ENCODE measurements at regions not wholly inside any gene's neighbourhood (a gene's known extent, or its start where the extent isn't known, plus 50 kb on each side); places are given as distances from the start of the nearest gene placed in this dataset.

- no peaks in the 10 kb centered on the region for H3K9me3 ChIP-seq (ENCODE audit: control insufficient read depth, low read length, poor library complexity, severe bottlenecking)
- Mint-ChIP-seq H3K4me1 (no peaks in the 10 kb centered on the region), H3K4me3 (no peak overlapping the region), H3K27ac (no peak overlapping the region), H3K27me3 (no peaks in the 10 kb centered on the region), H3K36me3 (ENCODE audit: low read depth) (no peaks in the 10 kb centered on the region)
- DNase-seq (no peak), ATAC-seq (no peak)
Measured at GRCh38 chr6:22099923-22100322, 196.9 kb downstream of the PRL start.

DNA sequence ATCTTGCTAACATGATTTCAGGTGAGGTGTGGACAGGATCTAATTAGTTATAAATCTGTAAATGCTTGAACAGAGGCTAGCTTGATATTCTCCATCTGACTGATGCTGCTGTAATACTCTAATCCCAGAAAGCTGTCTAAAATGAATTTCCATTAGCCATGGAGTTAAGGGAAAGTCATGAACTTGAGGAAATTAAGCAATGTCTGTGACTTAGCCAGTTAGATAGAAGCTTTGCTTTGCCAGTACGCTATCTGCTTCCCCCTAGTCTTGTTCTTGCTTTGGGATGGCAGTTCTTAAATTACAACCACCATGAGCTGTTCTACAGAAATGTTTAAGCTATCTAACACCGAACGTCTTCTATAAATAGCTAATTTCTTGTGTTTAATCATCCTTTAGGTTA lies 195.7 kb downstream of the PRL start:
- no peak overlapping the region for H3K27ac Mint-ChIP-seq
- H3K36me3 Mint-ChIP-seq (ENCODE audit: low read depth) = no peaks in the 10 kb centered on the region
- DNase-seq = no peak
- H3K4me3 Mint-ChIP-seq = no peak overlapping the region
- no peaks in the 10 kb centered on the region for H3K27me3 Mint-ChIP-seq
- H3K4me1 Mint-ChIP-seq = no peaks in the 10 kb centered on the region
- no peaks in the 10 kb centered on the region for H3K9me3 ChIP-seq (ENCODE audit: control insufficient read depth, low read length, poor library complexity, severe bottlenecking)
- no peak for ATAC-seq

- Mint-ChIP-seq H3K4me3 (no peak overlapping the region), H3K4me1 (no peaks in the 10 kb centered on the region), H3K27me3 (no peaks in the 10 kb centered on the region), H3K27ac (no peak overlapping the region), H3K36me3 (ENCODE audit: low read depth) (no peaks in the 10 kb centered on the region)
- DNase-seq (no peak), ATAC-seq (no peak)
- no peaks in the 10 kb centered on the region for H3K9me3 ChIP-seq (ENCODE audit: control insufficient read depth, low read length, poor library complexity, severe bottlenecking)
Measured at GRCh38 chr6:22102671-22103070, 194.2 kb downstream of the PRL start.

- DNase-seq = no peak
- Mint-ChIP-seq H3K27me3 (no peaks in the 10 kb centered on the region), H3K4me1 (no peaks in the 10 kb centered on the region), H3K36me3 (ENCODE audit: low read depth) (no peaks in the 10 kb centered on the region), H3K27ac (no peak overlapping the region), H3K4me3 (no peak overlapping the region)
- H3K9me3 ChIP-seq (ENCODE audit: control insufficient read depth, low read length, poor library complexity, severe bottlenecking) = no peaks in the 10 kb centered on the region
- no peak for ATAC-seq
Measured at GRCh38 chr6:22106451-22106850, 190.4 kb downstream of the PRL start.

GRCh38 chr6:22106961-22107360 lies 189.9 kb downstream of the PRL start:
- no peaks in the 10 kb centered on the region for H3K9me3 ChIP-seq (ENCODE audit: control insufficient read depth, low read length, poor library complexity, severe bottlenecking)
- no peak overlapping the region for H3K4me3 Mint-ChIP-seq
- no peak overlapping the region for H3K27ac Mint-ChIP-seq
- H3K36me3 Mint-ChIP-seq (ENCODE audit: low read depth) = no peaks in the 10 kb centered on the region
- ATAC-seq (no peak), DNase-seq (no peak)
- H3K27me3 Mint-ChIP-seq = no peaks in the 10 kb centered on the region
- no peaks in the 10 kb centered on the region for H3K4me1 Mint-ChIP-seq

DNA sequence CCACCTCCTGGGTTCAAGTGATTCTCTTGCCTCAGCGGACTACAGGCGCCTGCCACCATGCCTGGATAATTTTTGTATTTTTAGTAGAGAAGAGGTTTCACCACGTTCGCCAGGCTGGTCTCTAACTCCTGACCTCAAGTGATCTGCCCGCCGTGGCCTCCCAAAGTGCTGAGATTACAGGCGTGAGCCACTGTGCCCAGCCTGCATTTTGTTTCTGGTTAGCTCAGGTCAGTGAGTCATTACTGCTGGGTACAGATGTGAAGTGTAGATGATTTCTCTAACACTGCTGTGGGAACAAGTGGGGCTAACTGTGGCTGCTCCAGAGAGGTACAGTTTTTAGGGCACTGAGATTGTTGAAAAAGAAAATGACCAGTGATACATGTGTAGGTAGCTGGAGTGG lies 188.6 kb downstream of the PRL start:
- DNase-seq = no peak
- no peak for ATAC-seq
- Mint-ChIP-seq H3K4me1 (no peaks in the 10 kb centered on the region), H3K27ac (no peak overlapping the region), H3K4me3 (no peak overlapping the region), H3K27me3 (no peaks in the 10 kb centered on the region), H3K36me3 (ENCODE audit: low read depth) (no peaks in the 10 kb centered on the region)
- no peaks in the 10 kb centered on the region for H3K9me3 ChIP-seq (ENCODE audit: control insufficient read depth, low read length, poor library complexity, severe bottlenecking)

GRCh38 chr6:22110061-22110460 lies 186.8 kb downstream of the PRL start:
- H3K4me3 Mint-ChIP-seq = no peak overlapping the region
- no peak for DNase-seq
- no peak for ATAC-seq
- no peaks in the 10 kb centered on the region for H3K4me1 Mint-ChIP-seq
- no peaks in the 10 kb centered on the region for H3K27me3 Mint-ChIP-seq
- no peaks in the 10 kb centered on the region for H3K36me3 Mint-ChIP-seq (ENCODE audit: low read depth)
- H3K27ac Mint-ChIP-seq = no peak overlapping the region
- no peaks in the 10 kb centered on the region for H3K9me3 ChIP-seq (ENCODE audit: control insufficient read depth, low read length, poor library complexity, severe bottlenecking)

DNA sequence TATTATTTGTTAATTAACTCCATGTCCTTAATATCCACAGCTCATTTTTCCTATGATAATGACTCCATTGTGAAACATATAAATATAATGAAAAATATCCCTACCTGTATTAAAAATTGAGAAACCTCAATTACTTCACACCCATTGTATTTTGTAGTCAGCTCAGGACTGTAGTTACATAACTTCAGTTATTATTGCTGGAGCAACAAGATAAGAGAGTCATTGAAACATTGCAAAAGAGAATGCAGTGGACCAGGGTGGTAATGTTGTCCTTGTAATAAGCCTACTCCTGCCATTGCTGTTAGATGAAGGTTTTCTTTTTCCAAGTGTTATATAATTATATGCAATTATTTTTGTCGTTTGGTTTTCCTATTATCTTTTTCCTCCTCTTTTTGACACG lies 184.4 kb downstream of the PRL start:
- Mint-ChIP-seq H3K36me3 (ENCODE audit: low read depth) (no peaks in the 10 kb centered on the region), H3K27ac (no peak overlapping the region), H3K4me3 (no peak overlapping the region)

DNA sequence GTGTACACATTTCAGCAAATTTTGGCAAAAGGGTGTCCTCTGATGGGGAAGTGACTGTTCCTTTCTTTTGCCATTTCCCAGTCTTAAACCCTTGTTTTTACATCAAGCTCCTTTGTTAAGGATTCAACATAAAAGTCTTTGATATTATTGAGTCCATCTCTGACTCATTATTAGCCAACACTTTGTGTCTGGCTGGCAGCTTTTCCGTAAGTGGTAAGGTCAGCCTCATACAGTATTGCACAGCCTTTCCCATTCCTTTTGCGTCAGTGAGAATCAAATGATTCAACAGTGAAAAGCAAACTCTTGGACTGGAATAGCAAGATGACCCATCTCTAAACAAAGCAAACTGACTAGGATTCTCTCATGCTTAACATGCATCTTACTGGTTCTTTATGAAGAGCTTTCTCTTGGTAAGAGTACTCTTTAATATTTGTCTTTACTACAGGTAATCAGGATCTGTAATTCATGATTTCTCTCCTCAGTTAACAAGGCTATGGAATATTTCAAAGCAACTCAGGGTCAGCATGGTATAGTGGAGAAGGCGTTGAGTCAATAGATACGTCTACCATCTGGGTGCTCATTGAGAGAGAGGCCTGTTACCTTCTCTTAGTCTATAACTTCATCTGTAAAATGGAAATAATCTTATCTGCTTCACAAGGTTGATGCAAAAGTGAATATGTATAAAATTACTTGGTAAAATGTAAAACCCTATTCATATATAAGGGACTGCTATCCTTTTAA lies 183.6 kb downstream of the PRL start:
- ATAC-seq = no peak
- H3K9me3 ChIP-seq (ENCODE audit: control insufficient read depth, low read length, poor library complexity, severe bottlenecking) = no peaks in the 10 kb centered on the region
- H3K4me1 Mint-ChIP-seq = no peaks in the 10 kb centered on the region

More for the DNA sequence above, 184.4 kb downstream of the PRL start:
- H3K9me3 ChIP-seq (ENCODE audit: control insufficient read depth, low read length, poor library complexity, severe bottlenecking) = no peaks in the 10 kb centered on the region
- Mint-ChIP-seq H3K4me1 (no peaks in the 10 kb centered on the region), H3K27me3 (no peaks in the 10 kb centered on the region)
- ATAC-seq (no peak), DNase-seq (no peak)

GRCh38 chr6:22115559-22115958 lies 181.3 kb downstream of the PRL start:
- Mint-ChIP-seq H3K27ac (no peak overlapping the region), H3K4me1 (no peaks in the 10 kb centered on the region), H3K36me3 (ENCODE audit: low read depth) (no peaks in the 10 kb centered on the region), H3K27me3 (no peaks in the 10 kb centered on the region), H3K4me3 (no peak overlapping the region)
- ATAC-seq (no peak), DNase-seq (no peak)
- H3K9me3 ChIP-seq (ENCODE audit: control insufficient read depth, low read length, poor library complexity, severe bottlenecking) = no peaks in the 10 kb centered on the region

More for the DNA sequence above, 183.6 kb downstream of the PRL start:
- Mint-ChIP-seq H3K4me3 (no peak overlapping the region), H3K27me3 (no peaks in the 10 kb centered on the region), H3K27ac (no peak overlapping the region), H3K36me3 (ENCODE audit: low read depth) (no peaks in the 10 kb centered on the region)
- no peak for DNase-seq

DNA sequence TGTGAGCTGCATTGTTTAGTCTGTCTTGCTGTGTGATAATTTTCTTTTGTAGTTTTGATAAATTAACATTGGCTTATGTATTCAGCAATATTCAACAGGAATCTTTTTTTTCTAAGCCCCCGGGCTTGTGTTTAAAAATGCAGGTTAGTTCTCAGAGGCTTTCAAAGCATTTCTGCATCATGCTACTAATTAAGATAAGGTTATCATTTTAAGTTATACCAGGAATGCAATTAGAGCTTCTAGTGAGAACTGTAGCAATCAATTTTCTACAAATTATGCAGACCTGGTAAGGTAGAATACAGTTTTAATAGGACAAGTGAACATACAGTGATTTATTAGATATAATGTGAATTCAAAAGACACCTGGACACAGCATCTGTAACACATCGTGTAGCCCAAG lies 179.2 kb downstream of the PRL start:
- no peaks in the 10 kb centered on the region for H3K9me3 ChIP-seq (ENCODE audit: control insufficient read depth, low read length, poor library complexity, severe bottlenecking)
- no peaks in the 10 kb centered on the region for H3K4me1 Mint-ChIP-seq
- H3K27me3 Mint-ChIP-seq = no peaks in the 10 kb centered on the region
- H3K36me3 Mint-ChIP-seq (ENCODE audit: low read depth) = no peaks in the 10 kb centered on the region
- no peak overlapping the region for H3K27ac Mint-ChIP-seq
- H3K4me3 Mint-ChIP-seq = no peak overlapping the region
- ATAC-seq = no peak
- DNase-seq = no peak

- Mint-ChIP-seq H3K4me3 (no peak overlapping the region), H3K27ac (no peak overlapping the region), H3K27me3 (no peaks in the 10 kb centered on the region), H3K4me1 (no peaks in the 10 kb centered on the region), H3K36me3 (ENCODE audit: low read depth) (no peaks in the 10 kb centered on the region)
- DNase-seq (no peak), ATAC-seq (no peak)
- no peaks in the 10 kb centered on the region for H3K9me3 ChIP-seq (ENCODE audit: control insufficient read depth, low read length, poor library complexity, severe bottlenecking)
Measured at GRCh38 chr6:22119500-22119899, 177.3 kb downstream of the PRL start.

DNA sequence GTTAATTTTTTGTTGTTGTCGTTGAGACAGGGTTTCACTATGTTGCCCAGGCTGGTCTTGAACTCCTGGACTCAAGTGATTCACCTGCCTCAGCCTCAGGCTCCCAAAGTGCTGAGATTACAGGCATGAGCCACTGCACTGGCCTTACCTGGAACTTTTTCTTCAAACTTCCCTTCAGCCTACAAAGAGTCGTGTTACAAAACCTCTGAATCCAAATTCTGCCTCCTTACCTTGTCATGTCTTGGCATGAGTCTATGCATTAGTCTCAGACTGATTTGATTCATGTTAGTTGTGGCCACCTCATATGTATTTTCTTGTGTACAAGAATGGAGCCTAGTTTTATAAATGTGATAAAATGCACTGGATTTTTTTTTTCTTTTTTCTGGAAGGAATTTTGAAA lies 172.1 kb downstream of the PRL start:
- H3K27ac Mint-ChIP-seq = no peak overlapping the region
- H3K36me3 Mint-ChIP-seq (ENCODE audit: low read depth) = no peaks in the 10 kb centered on the region
- H3K27me3 Mint-ChIP-seq = no peaks in the 10 kb centered on the region
- H3K4me3 Mint-ChIP-seq = no peak overlapping the region
- no peak for DNase-seq
- H3K4me1 Mint-ChIP-seq = no peaks in the 10 kb centered on the region
- no peak for ATAC-seq
- no peaks in the 10 kb centered on the region for H3K9me3 ChIP-seq (ENCODE audit: control insufficient read depth, low read length, poor library complexity, severe bottlenecking)

DNA sequence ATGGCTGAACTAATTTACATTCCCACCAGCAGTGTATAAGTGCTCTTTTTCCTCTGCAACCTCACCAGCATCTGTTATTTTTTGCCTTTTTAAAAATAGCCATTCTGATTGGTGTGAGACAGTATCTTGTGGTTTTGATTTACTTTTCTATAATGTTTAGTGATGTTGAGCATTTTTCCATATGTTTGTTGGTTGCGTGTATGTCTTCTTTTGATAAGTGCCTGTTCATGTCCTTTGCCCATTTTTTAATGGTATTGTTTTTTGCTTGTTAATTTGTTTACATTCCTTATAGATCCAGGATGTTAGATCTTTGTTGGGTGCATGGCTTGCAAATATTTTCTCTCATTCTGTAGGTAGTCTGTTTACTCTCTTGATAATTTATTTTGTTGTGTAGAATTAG lies 169.9 kb downstream of the PRL start:
- ATAC-seq (no peak), DNase-seq (no peak)
- no peaks in the 10 kb centered on the region for H3K9me3 ChIP-seq (ENCODE audit: control insufficient read depth, low read length, poor library complexity, severe bottlenecking)
- H3K27me3 Mint-ChIP-seq = no peaks in the 10 kb centered on the region
- no peaks in the 10 kb centered on the region for H3K36me3 Mint-ChIP-seq (ENCODE audit: low read depth)
- no peak overlapping the region for H3K27ac Mint-ChIP-seq
- no peaks in the 10 kb centered on the region for H3K4me1 Mint-ChIP-seq
- H3K4me3 Mint-ChIP-seq = no peak overlapping the region
